GM12878 (cell line): ENCODE measurements at regions not wholly inside any gene's neighbourhood (a gene's known extent, or its start where the extent isn't known, plus 50 kb on each side); places are given as distances from the start of the nearest gene placed in this dataset.

Experiments
- ATAC-seq: fragments of 200-7000 bp; cut with Tn5 transposase; 3 replicates; pipeline ENCODE4 v1.9.1; 2020; ENCODE audit warnings: mild to moderate bottlenecking, moderate library complexity
- BruUV-seq: library from RNA; stranded (reverse); fragments of 400-500 nt; replicated peaks from 2 replicates; lab custom pipeline; 2021; lab: Mats Ljungman, UMichigan
- CTCF ChIA-PET: fragments of 300-600 bp; sonication (Branson Sonifier 250); formaldehyde crosslinking; extraction: SDS; loops from one replicate; lab custom pipeline; 2021; ENCODE audit warnings: inconsistent platforms; lab: Yijun Ruan, JAX
- POLR2A ChIA-PET: fragments of 350-600 bp; formaldehyde crosslinking; extraction: SDS; loops from one replicate; lab custom pipeline; 2021; ENCODE audit warnings: inconsistent platforms; lab: Charles Lee
- RAD21 ChIA-PET: fragments of 300-600 bp; sonication (Branson Sonifier 250); formaldehyde crosslinking; loops from one replicate; lab custom pipeline; 2023; ENCODE audit warnings: antibody characterized with exemption; ENCODE audit not compliant: unreplicated experiment; lab: Charles Lee
- SMC1A ChIA-PET: fragments of 300-600 bp; sonication (Branson Sonifier 250); formaldehyde crosslinking; loops from one replicate; lab custom pipeline; 2023; ENCODE audit not compliant: unreplicated experiment, uncharacterized antibody; lab: Charles Lee
- DNase-seq: peaks from one replicate; pipeline ENCODE4 v3.0.0-alpha.2; 2011; ENCODE audit warnings: low read depth, low spot score
- FAIRE-seq: peaks from 3 replicates; lab custom pipeline; 2011; peaks lifted over from hg19 to GRCh38; lab: Jason Lieb, UNC
- H2AFZ ChIP-seq: 2 replicates; pipeline ENCODE4 v1.6.0; 2011; ENCODE audit warnings: low read depth, low read length, control low read depth; ENCODE audit not compliant: control insufficient read depth
- H3K27ac ChIP-seq: 2 replicates; pipeline ENCODE4 v1.5.1; 2011; ENCODE audit warnings: control low read depth; ENCODE audit not compliant: control insufficient read depth, insufficient read depth
- H3K27me3 ChIP-seq, 2 experiments: replicated peaks in 1 of 2; 2 replicates each; pipeline versions ENCODE4 v1.6.0 to v1.6.1; 2011; ENCODE audit warnings: low read length in 1 of 2; ENCODE audit not compliant: control insufficient read depth in 2 of 2, insufficient read depth in 2 of 2
- H3K36me3 ChIP-seq, 2 experiments: 2 replicates each; pipeline ENCODE4 v1.5.1; 2011; ENCODE audit warnings: low read length in 1 of 2; ENCODE audit not compliant: control insufficient read depth in 2 of 2, insufficient read depth in 2 of 2
- H3K4me1 ChIP-seq: 2 replicates; pipeline ENCODE4 v1.6.1; 2011; ENCODE audit warnings: mild to moderate bottlenecking, low read length, moderate library complexity, mixed read lengths; ENCODE audit not compliant: control insufficient read depth, insufficient read depth
- H3K4me2 ChIP-seq: 2 replicates; pipeline ENCODE4 v1.6.0; 2011; ENCODE audit warnings: control low read depth; ENCODE audit not compliant: control insufficient read depth, insufficient read depth
- H3K4me3 ChIP-seq: fragments of 200-600 bp; sonication (generic); 2 replicates; pipeline ENCODE4 v1.5.1; 2016
- H3K79me2 ChIP-seq: 2 replicates; pipeline ENCODE4 v1.6.0; 2011; ENCODE audit warnings: low read length; ENCODE audit not compliant: control insufficient read depth, insufficient read depth
- H3K9ac ChIP-seq: 2 replicates; pipeline ENCODE4 v1.8.0; 2011; ENCODE audit warnings: low read length, control low read depth, mixed read lengths; ENCODE audit not compliant: control insufficient read depth, insufficient read depth
- H3K9me3 ChIP-seq: replicated peaks from 3 replicates; pipeline ENCODE4 v1.5.1; 2011; ENCODE audit warnings: mild to moderate bottlenecking, low read length; ENCODE audit not compliant: control insufficient read depth, insufficient read depth
- H4K20me1 ChIP-seq: 2 replicates; pipeline ENCODE4 v1.6.0; 2011; ENCODE audit not compliant: control insufficient read depth, insufficient read depth
- CEBPB ChIP-seq, 2 experiments: fragments of 150-350 bp in 1 of 2; IDR thresholded peaks; 2 replicates each; pipeline ENCODE4 v1.6.1; 2012 to 2014; ENCODE audit warnings: low read depth in 2 of 2, low read length in 2 of 2, borderline replicate concordance in 1 of 2, inconsistent platforms in 1 of 2
- EGR1 ChIP-seq, 2 experiments: IDR thresholded peaks; 1 replicate in 1 of 2; 2 replicates in 1 of 2; pipeline ENCODE4 v1.6.1; 2011 to 2012; ENCODE audit warnings: low read depth in 2 of 2, low read length in 2 of 2, borderline replicate concordance in 1 of 2, mild to moderate bottlenecking in 1 of 2, moderate library complexity in 1 of 2
- FOS ChIP-seq: IDR thresholded peaks from 3 replicates; pipeline ENCODE4 v1.6.1; 2011; ENCODE audit warnings: borderline replicate concordance; ENCODE audit not compliant: insufficient read length; ENCODE audit errors: extremely low read depth
- FOXK2 ChIP-seq: fragments of 450-650 bp; IDR thresholded peaks from 2 replicates; pipeline ENCODE4 v1.6.1; 2017; ENCODE audit warnings: mild to moderate bottlenecking, moderate library complexity
- MEF2B ChIP-seq: fragments of 450-650 bp; IDR thresholded peaks from 2 replicates; pipeline ENCODE4 v1.6.1; 2018; ENCODE audit warnings: mild to moderate bottlenecking, moderate library complexity; ENCODE audit not compliant: partially characterized antibody, poor library complexity, severe bottlenecking
- PAX5 ChIP-seq: IDR thresholded peaks from 2 replicates; pipeline ENCODE4 v1.6.1; 2011; ENCODE audit warnings: low read depth, low read length, borderline replicate concordance
- ZZZ3 ChIP-seq: IDR thresholded peaks from 2 replicates; pipeline ENCODE4 v1.6.1; 2011; ENCODE audit warnings: low read depth; ENCODE audit not compliant: control insufficient read depth, insufficient read length
- whole genome bisulfite sequencing: methylation state at CpG from one replicate; pipeline ENCODE4 v1.1.6; 2016; ENCODE audit warnings: low lambda C conversion rate; ENCODE audit not compliant: insufficient replicate concordance, insufficient coverage; ENCODE audit errors: missing lambda C conversion rate; 5-methylcytosine and 5-hydroxymethylcytosine counted together
- in situ Hi-C: fragments of 300-500 bp; cut with MboI; formaldehyde crosslinking; loops from 9 replicates; pipeline ENCODE4 v1.14.3; 2018; ENCODE audit warnings: mixed read lengths
- intact Hi-C: fragments of 100-400 bp; cut with micrococcal nuclease; formaldehyde crosslinking; loops from one replicate; pipeline ENCODE4 v1.14.2; 2022; ENCODE audit not compliant: unreplicated experiment
- TF ChIP-seq, protein P1 (sequence below): IDR thresholded peaks from 2 replicates; pipeline ENCODE4 v1.6.1; 2012; ENCODE audit warnings: improper control_type of control experiment, low read depth, low read length; ENCODE audit not compliant: insufficient replicate concordance
- TF ChIP-seq, protein P2 (sequence below): IDR thresholded peaks from 2 replicates; pipeline ENCODE4 v1.6.1; 2011; ENCODE audit warnings: borderline replicate concordance, low read depth, mild to moderate bottlenecking, moderate library complexity, low read length; ENCODE audit not compliant: insufficient read depth, poor library complexity, severe bottlenecking

DNA sequence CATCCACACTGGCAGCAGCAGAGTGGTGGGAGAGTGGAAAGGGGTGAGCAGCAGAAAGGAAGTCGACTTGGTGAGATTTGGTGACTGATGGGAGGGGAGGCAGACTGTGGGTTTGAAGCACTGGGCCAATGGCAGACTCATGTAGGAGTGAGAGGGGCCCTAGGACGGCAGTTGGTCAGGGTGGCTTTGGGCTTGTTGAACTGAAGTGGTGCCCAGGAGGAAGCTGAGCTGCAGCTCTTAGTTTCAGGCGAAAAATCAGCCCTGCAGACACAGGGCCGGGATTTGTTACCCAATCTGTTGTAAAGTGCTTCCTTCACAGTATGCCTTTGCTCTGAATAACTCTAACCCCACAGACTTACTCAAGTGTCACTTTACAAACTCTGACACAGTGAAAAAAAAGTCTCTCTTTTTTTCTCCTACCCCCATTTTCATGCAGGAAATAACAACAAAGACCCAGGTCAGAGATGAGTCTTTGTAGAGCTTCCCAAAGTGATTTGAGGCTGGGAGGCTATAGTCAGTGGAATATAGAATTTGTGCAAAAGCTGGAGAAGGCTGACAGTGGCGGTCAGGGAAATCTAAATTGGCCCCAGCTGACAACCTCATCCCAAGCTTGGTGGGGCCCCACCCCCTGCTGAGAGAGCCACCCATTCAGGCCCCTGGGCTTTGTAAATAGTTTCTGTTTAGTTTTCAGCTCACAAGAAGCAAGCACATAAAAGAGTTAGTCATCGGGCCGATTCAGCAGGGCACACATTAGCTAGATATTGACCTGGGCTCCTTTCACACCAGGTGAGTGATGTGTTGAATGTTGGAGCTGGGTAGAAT is 226.9 kb downstream of the VAPA start (continued):
- TF ChIP-seq, protein P1, sequence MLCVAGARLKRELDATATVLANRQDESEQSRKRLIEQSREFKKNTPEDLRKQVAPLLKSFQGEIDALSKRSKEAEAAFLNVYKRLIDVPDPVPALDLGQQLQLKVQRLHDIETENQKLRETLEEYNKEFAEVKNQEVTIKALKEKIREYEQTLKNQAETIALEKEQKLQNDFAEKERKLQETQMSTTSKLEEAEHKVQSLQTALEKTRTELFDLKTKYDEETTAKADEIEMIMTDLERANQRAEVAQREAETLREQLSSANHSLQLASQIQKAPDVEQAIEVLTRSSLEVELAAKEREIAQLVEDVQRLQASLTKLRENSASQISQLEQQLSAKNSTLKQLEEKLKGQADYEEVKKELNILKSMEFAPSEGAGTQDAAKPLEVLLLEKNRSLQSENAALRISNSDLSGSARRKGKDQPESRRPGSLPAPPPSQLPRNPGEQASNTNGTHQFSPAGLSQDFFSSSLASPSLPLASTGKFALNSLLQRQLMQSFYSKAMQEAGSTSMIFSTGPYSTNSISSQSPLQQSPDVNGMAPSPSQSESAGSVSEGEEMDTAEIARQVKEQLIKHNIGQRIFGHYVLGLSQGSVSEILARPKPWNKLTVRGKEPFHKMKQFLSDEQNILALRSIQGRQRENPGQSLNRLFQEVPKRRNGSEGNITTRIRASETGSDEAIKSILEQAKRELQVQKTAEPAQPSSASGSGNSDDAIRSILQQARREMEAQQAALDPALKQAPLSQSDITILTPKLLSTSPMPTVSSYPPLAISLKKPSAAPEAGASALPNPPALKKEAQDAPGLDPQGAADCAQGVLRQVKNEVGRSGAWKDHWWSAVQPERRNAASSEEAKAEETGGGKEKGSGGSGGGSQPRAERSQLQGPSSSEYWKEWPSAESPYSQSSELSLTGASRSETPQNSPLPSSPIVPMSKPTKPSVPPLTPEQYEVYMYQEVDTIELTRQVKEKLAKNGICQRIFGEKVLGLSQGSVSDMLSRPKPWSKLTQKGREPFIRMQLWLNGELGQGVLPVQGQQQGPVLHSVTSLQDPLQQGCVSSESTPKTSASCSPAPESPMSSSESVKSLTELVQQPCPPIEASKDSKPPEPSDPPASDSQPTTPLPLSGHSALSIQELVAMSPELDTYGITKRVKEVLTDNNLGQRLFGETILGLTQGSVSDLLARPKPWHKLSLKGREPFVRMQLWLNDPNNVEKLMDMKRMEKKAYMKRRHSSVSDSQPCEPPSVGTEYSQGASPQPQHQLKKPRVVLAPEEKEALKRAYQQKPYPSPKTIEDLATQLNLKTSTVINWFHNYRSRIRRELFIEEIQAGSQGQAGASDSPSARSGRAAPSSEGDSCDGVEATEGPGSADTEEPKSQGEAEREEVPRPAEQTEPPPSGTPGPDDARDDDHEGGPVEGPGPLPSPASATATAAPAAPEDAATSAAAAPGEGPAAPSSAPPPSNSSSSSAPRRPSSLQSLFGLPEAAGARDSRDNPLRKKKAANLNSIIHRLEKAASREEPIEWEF, result no peak
- TF ChIP-seq FOS, result no peak
- no peak for TF ChIP-seq EGR1 (IDR thresholded peaks at IDR 0.05; ENCODE audit: borderline replicate concordance in 1 of 2, low read depth in 2 of 2, low read length in 2 of 2)
- TF ChIP-seq CEBPB (IDR thresholded peaks at IDR 0.05; ENCODE audit: borderline replicate concordance in 1 of 2, low read depth in 2 of 2, low read length in 2 of 2), result no peak

DNA sequence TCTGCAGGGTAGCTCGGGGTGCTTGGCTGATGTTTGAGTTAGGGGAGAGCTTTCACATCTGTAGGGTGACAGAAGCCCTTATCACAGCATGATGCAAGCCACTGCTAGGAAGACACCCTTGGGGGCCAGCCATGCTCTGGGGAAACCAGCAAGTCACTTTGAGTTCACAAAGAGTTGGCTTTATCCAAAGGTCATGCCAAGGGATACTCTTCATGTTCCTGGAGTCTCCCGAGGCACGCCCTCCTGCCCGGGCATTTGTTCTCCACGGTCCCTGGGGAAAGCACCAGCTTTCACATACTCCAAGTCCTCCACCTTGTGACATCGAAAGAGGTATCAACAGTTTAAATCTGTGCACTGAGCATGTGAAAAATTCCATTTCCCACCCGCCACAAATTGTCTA is 227.7 kb downstream of the VAPA start:
- H3K4me3 ChIP-seq, result no peak overlapping the region
- H3K4me2 ChIP-seq, result no peak overlapping the region
- no peak for DNase-seq
- ChIA-PET SMC1A (no interaction called here), CTCF (no interaction called here), POLR2A (no interaction called here), RAD21 (no interaction called here)
- no peaks in the 10 kb centered on the region for H3K4me1 ChIP-seq
- H3K9me3 ChIP-seq, result no peaks in the 10 kb centered on the region
- no peak overlapping the region for H2AFZ ChIP-seq
- no peak for FAIRE-seq
- H4K20me1 ChIP-seq, result no peaks in the 10 kb centered on the region
- BruUV-seq, result no TSS peak
- H3K36me3 ChIP-seq, result no peaks in the 10 kb centered on the region
- in situ Hi-C loops (no loop called here), intact Hi-C loops (no loop called here)
- no peak overlapping the region for H3K27ac ChIP-seq
- H3K27me3 ChIP-seq, result peaks cover 0 to 2% of the 10 kb centered on the region in 2 experiments; a peak in 1 of 4 replicates
- no peak overlapping the region for H3K9ac ChIP-seq
- no peaks in the 10 kb centered on the region for H3K79me2 ChIP-seq
- no peak for TF ChIP-seq PAX5
- no peak for TF ChIP-seq MEF2B
- TF ChIP-seq FOXK2, result no peak
- no peak for TF ChIP-seq ZZZ3
- TF ChIP-seq, protein P2, sequence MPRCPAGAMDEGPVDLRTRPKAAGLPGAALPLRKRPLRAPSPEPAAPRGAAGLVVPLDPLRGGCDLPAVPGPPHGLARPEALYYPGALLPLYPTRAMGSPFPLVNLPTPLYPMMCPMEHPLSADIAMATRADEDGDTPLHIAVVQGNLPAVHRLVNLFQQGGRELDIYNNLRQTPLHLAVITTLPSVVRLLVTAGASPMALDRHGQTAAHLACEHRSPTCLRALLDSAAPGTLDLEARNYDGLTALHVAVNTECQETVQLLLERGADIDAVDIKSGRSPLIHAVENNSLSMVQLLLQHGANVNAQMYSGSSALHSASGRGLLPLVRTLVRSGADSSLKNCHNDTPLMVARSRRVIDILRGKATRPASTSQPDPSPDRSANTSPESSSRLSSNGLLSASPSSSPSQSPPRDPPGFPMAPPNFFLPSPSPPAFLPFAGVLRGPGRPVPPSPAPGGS, result no peak
- WGBS, result 41% methylated on average over 7 of the region's 7 CpGs
- ATAC-seq, result no peak
